GM19238 (cell line): ENCODE measurements at regions not wholly inside any gene's neighbourhood (a gene's known extent, or its start where the extent isn't known, plus 50 kb on each side); places are given as distances from the start of the nearest gene placed in this dataset.

Source experiments
- DNase-seq: peaks from one replicate; pipeline ENCODE4 v3.0.0; 2011; ENCODE audit warnings: low spot score; ENCODE audit not compliant: insufficient read length

DNA sequence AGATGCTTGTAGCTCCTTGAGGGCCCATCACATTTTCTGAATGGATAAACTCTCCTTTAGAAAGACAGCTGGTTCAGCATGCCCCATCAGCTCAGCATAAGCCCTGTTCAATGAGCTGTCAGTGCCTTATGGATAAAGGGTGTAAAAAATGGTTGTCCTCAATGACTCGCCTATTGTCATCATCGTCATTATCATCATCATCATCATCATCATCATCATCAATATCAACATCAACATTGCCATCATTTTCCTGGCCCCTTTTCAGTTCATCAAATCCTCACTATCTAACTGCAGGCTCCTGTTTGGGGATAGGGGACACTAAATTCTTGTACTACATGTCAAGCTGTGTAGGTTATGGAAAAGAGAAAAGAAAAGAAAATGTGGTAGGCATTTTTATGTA is 310.7 kb upstream of the MTNR1B start:
- no peak for DNase-seq

DNA sequence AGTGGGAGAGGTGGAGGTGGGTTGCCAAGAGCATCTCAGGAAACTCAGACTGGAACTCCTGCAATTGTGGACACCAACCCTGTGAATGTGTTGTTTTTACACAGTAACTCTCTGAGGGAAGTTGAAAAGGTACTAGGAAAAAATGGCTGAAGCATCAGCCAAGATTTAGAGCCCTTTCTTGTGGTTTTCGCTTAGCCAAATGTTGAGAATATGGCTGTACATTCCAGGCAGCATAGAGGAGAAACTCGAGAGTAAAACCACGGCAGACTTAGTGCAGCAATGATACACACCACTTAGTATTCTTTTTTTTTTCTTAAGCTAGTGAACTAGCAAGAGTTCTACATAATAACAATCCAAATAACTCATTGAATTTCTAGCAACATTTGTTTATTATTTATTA is 309.7 kb upstream of the MTNR1B start:
- DNase-seq, result no peak

GRCh38 chr11:92662601-92663360 is 306.7 kb upstream of the MTNR1B start:
- no peak for DNase-seq

DNA sequence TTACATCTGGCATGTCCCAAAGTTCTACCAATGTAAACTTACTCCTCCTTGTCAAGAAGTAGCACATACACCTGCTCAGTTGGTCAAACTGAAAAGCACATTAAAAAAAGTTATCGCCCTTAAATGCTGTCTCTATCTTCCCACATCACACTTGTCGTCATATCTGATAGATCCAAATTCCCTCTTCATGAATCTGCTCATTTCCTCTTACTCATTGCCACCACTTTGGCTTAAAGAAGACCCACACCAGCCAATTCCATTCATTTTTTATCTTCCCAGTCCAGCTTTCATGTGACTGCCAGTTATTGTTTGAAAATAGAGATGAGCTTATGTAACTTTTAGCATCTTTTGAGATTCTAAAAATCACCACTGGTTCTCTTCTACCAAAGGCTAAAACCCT is 305.9 kb upstream of the MTNR1B start:
- no peak for DNase-seq

- DNase-seq, result no peak
Observed at GRCh38 chr11:92667486-92668152, 301.8 kb upstream of the MTNR1B start.

DNA sequence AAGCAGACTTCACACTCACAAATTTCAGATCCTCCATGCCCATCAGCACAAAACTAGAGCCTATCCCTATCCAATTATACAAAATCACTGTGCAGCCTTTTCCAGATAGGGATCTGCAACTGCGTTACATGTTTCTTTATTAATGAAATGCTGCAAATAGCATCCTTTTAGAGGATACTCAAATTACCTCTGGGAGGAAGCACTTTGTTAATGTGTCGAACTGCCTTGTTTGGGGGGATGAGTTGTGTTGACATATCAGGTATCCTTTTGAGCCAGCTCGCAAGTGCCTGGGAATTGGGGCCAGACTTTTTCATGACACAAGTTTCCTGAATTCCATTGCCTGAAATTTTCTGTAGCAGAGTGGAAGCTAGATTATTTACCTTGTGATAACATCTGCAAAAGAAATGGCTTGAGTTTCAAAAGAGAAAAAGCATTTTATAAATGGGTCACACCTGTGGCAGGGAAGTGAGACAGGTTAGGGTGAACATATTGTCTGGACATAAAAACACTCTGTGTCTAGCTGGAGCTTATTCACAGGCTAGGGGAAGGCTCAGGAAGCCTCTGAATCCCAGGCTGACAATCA is 299.1 kb upstream of the MTNR1B start:
- DNase-seq, result no peak

DNA sequence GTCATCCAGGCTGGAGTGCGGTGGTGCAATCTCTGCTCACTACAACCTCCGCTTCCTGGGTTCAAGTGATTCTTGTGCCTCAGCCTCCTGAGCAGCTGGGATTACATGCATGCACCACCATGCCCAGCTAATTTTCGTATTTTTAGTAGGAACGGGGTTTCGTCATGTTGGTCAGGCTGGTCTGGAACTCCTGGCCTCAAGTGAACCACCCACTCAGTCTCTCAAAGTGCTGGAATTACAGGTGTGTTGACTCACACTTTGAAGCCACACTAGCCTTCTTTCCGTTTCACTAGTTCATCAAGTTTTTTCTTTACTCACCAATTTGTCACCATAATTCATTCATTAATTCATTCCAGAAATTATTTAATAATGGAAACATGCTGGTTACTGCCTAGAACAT is 298.4 kb upstream of the MTNR1B start:
- no peak for DNase-seq

DNA sequence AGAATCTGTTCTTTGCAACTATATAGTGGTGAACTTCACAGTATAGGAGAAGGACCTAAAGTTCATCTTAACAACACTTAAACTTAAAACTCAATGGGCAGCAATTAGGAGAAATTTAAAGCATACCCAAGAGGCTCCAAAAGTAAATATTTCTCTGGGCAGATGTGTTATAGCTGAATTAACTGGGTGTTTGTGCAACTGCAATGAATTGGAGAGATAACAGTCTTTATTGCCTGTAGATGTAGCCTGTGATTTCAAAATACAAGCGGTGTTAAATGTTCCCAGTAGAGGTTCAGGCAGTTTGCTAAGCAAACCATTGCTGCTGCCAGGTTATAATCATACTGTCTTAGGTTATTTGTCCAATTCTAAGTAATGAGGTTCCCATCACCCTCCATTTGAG is 294.1 kb upstream of the MTNR1B start:
- no peak for DNase-seq

- no peak for DNase-seq
Observed at GRCh38 chr11:92675810-92676209, 293.6 kb upstream of the MTNR1B start.

- DNase-seq, result no peak
Observed at GRCh38 chr11:92678008-92678611, 291.3 kb upstream of the MTNR1B start.

DNA sequence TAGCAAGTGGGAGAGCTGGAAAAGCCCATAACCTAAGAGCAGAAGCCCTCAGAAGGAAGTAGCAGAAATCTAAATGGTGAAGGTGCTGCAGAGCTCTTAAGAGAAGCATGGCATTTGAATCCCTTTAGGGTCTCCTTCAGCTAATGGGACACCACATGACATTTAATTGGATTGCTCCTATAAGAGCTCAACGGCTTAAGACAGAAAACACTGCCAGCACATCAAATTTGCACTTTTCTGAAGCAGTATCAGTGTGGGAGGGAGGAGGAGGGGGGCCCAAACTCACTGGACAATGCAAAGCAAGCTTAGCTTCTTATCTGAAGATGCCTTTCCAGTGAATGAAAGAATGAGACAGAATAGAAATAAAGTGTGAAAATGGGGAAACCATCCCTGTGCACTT is 287.9 kb upstream of the MTNR1B start:
- no peak for DNase-seq

DNA sequence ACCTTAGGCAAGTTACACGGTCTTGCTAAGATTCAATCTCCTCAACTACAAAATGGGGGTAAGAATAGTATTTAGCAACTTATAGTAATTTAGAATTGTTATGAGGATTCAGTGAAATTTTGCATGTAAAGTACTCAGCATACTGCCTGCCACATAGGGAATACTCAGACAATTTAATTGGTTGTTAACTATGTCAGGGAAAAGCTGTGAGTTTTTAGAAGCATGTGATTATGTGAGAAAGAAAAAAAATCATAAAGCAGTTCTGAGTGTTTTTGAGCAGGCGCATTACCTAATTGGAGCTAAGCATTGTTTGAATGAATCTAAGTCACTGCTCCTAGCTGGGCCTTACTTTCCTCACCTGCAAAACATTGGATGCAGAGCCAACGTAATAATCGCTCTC is 287.3 kb upstream of the MTNR1B start:
- no peak for DNase-seq

- DNase-seq, result no peak
Observed at GRCh38 chr11:92682952-92683351, 286.5 kb upstream of the MTNR1B start.

DNA sequence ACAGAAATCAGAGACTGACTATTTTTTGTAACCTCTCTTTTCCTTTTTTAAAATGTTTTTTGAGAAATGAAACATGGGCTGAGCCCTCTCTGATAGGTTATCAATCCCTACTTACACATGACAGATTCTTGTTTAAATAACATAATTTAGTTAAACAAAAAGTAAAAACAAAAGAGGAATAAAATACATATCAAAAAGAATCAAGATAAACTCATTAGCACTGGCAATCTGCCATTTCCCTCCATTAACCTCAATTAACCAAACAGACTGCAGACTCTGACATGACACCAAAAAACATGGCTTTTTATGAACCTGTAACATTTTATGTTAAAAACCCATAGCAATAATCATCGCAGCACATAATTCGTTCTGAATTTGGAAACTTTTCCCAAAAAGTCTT is 284.4 kb upstream of the MTNR1B start:
- DNase-seq, result no peak

GRCh38 chr11:92687724-92688123 is 281.7 kb upstream of the MTNR1B start:
- no peak for DNase-seq

DNA sequence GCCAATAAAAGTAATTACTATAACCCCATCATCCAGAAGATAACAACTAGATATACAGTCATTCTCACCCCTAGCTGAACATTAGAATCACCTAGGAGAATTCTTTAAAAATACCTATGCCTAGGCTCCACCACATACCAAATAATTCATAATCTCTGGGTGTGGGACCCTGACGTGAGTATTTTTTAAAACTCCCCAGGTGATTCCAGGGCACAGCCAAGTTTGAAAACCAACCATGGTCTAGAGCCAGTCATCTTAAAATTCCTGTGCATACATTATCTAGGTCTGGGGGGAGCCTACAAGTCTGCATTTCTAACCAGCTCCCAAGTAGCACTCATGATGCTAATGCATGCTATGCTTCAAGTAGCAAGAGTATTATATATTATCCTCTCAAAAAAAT is 281.0 kb upstream of the MTNR1B start:
- DNase-seq, result no peak

DNA sequence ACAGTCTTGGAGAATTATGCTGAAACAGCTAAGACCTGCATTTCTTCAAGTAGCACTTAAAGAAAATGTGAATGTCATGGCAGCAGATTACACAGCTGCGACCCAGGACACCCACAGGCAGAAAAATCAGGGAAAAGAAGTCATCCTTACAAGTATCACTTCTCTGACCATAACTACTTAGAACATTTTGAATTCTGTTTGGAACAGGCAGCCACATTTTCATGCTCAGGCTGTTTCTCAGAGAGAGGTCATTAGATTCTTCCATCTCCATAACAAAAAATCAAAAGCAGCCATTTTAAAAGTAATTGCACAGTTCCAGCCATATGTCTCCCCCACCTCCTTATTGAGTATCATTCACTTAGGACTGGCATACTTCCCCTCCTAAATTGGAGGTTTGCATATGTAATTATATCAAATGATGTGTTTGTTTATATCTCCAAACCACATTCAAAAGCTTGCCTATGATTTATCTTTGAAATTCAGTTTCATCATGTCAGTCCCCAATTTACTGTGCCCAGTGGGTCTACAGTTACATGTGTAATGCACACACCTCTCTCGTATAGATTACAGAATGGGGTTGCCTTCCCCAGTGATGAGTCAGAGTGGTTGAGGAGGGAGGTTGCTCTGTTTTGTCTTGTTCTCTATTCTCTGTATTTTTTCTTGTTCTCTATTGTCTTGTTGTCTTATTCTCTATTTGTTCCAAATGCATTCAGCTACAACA is 276.5 kb upstream of the MTNR1B start:
- no peak for DNase-seq

DNA sequence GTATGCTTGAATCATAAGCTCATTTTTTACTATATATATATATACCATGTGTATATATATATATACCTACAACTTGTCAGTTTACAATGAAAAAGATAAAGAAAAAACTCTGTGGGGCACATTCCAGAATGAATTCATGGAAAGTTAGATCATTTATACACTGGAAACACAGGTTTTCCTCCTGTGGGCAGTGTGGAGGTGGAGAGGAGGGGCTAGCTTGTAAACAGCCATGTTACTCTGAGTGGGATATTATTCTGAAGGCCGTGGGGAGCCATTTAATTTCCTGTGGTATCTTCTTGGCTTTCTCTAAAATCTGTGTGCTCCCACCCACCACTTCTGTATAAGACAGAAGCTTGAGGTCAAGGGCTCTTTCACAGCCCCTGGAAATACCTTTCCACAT is 273.4 kb upstream of the MTNR1B start:
- no peak for DNase-seq

DNA sequence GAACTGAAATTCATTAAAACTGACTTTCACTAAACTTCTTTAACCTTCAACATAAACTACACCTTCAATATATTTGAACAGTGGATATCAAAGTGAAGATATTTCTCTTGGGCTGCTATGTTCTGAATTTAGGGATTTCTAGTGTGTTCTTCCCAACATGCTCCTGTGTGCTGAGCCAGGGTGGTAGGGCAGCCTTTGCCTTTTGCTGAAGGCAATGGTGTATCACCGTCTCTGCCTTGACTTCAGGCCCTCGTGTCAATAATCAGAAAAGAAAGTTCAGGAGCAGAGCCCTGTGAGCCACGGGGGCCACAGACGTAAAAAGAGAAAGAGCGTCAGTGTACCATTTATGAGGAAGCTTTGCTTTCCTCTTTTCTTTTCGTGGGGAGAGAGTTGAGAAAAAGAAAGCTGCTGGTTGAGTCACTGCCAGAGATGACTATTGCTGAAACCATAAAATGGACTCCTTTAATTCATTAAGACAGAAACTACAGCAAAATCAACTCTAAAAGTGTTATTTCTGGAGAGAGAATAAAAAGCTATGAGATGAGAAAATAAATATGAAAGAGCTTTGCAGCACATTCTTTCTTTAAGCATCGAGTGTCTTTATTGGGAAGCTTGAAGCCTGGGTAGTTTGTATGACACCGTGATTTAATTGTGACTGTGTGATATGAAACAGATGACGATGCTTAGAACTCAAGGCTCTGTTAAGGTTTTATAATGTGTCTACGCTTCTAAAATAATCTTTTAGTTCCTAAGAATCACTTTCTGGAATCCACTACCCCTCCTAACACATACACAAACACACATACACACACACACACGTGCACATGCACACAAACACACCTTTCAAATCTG is 271.8 kb upstream of the MTNR1B start:
- no peak for DNase-seq

DNA sequence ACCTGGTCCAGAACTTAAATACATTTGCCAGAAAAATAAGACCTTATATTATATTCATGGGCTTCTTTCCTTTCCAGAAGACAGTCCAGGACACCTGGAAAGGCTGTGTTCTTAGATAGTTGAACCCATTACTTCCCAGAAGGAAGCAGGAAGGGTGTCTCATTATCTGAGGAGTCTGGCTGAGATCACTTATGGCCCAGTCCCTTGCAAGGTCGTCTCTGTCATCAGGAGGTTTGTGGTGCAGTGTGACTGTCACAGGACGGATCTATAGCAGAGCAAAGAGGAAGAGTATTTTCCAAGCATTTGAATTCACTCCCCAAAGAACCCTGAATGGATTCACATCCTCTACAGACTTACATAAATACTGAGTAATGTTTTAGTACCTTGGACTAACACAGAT is 270.7 kb upstream of the MTNR1B start:
- no peak for DNase-seq
